Spleen (tissue), 7 donors: ENCODE measurements at regions not wholly inside any gene's neighbourhood (a gene's known extent, or its start where the extent isn't known, plus 50 kb on each side); places are given as distances from the start of the nearest gene placed in this dataset.

Experiments
- POLR2AphosphoS5 ChIP-seq, 3 donors: sonication (generic); formaldehyde crosslinking; IDR thresholded peaks; one replicate each; pipeline ENCODE4 v1.5.1; 2017; ENCODE audit warnings: antibody characterized with exemption in 3 of 3
- TF ChIP-seq, protein P1 (sequence below), 11 experiments: fragments of 200-600 bp in 7 of 11; fragments of 450-650 bp in 4 of 11; sonication (generic) in 4 of 11; IDR thresholded peaks in 8 of 11; conservative IDR thresholded peaks in 3 of 11; 1 replicate in 7 of 11; 2 replicates in 4 of 11; pipeline versions ENCODE4 v1.4.0 to v1.8.0; 2016 to 2021; ENCODE audit warnings: antibody characterized with exemption in 11 of 11, inconsistent platforms in 4 of 11, mild to moderate bottlenecking in 1 of 11
- donor health status: DM: no; HTN: no; CAD: no; lungs with moderate emphysema.
- donor health status: DM: no; HTN: no; CAD: no.
- donor health status: DM: no; HTN: no; CAD: no.

DNA sequence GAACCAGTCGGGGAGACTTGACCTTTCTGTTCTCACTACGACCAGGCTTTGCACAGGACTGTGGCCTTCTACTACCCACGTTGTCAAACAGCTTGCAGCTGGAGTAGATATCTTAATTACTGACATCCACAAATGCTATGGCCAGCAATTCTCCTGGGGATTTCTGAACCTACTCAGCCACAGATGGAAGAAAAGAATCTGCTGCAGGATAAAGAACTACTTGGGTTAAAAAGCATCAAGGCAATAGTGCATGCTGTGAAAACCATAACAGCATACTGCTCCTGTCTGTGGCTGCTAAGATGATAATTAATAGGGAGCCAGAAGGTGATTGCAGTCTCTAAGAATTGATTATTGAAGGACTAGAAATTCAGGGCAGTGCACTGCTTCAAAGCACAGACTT, 859.2 kb upstream of the SEMA6D start:
- TF ChIP-seq, protein P1, sequence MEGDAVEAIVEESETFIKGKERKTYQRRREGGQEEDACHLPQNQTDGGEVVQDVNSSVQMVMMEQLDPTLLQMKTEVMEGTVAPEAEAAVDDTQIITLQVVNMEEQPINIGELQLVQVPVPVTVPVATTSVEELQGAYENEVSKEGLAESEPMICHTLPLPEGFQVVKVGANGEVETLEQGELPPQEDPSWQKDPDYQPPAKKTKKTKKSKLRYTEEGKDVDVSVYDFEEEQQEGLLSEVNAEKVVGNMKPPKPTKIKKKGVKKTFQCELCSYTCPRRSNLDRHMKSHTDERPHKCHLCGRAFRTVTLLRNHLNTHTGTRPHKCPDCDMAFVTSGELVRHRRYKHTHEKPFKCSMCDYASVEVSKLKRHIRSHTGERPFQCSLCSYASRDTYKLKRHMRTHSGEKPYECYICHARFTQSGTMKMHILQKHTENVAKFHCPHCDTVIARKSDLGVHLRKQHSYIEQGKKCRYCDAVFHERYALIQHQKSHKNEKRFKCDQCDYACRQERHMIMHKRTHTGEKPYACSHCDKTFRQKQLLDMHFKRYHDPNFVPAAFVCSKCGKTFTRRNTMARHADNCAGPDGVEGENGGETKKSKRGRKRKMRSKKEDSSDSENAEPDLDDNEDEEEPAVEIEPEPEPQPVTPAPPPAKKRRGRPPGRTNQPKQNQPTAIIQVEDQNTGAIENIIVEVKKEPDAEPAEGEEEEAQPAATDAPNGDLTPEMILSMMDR (IDR thresholded peaks at IDR 0.05 in 8 of 11, conservative IDR thresholded peaks at IDR 0.05 in 3 of 11), result no peak
- TF ChIP-seq POLR2AphosphoS5 (IDR thresholded peaks at IDR 0.05), result no peak
